ENCODE measurements at regions not wholly inside any gene's neighbourhood (a gene's known extent, or its start where the extent isn't known, plus 50 kb on each side); places are given as distances from the start of the nearest gene placed in this dataset.

- Histone ChIP-seq H3K4me1 (replicated peaks; ENCODE audit: insufficient read depth) (no peaks in the 10 kb centered on the region), H3K79me2 (ENCODE audit: low read depth) (no peaks in the 10 kb centered on the region), H3K36me3 (ENCODE audit: low read depth) (no peaks in the 10 kb centered on the region), H2AFZ (no peak overlapping the region), H3K9me3 (ENCODE audit: insufficient read depth, low read depth) (no peaks in the 10 kb centered on the region), H4K20me1 (ENCODE audit: insufficient read depth) (no peaks in the 10 kb centered on the region), H3K4me2 (no peak overlapping the region), H3F3A (ENCODE audit: insufficient read depth, low read depth) (no peaks in the 10 kb centered on the region), H3K27ac (no peak overlapping the region), H3K9me2 (ENCODE audit: insufficient read depth) (no peaks in the 10 kb centered on the region), H3K27me3 (ENCODE audit: insufficient read depth, low read depth) (peaks cover 10% of the 10 kb centered on the region; the same call in 1 of the 2 replicates), H3K4me3 (no peak overlapping the region)
- TF ChIP-seq CTCF (conservative IDR thresholded peaks at IDR 0.05) (no peak), EZH2 (IDR thresholded peaks at IDR 0.05; ENCODE audit: low read depth) (no peak)
- ChIA-PET POLR2A (ENCODE audit: unreplicated experiment) (no interaction called here), CTCF (no interaction called here)
- no peak for DNase-seq
- no TSS peak for BruUV-seq (replicated peaks)
- intact Hi-C loops (cut with micrococcal nuclease; ENCODE audit: unreplicated experiment), result no loop called here
Observed at GRCh38 chr10:83935911-83936310, 203.4 kb upstream of the GHITM start.

- intact Hi-C loops (cut with micrococcal nuclease; ENCODE audit: unreplicated experiment), result no loop called here
- no peaks in the 10 kb centered on the region for H4K20me1 ChIP-seq (ENCODE audit: insufficient read depth)
- no peak overlapping the region for H3K4me2 ChIP-seq
- H2AFZ ChIP-seq, result no peak overlapping the region
- no peaks in the 10 kb centered on the region for H3F3A ChIP-seq (ENCODE audit: insufficient read depth, low read depth)
- BruUV-seq (replicated peaks), result no TSS peak
- H3K79me2 ChIP-seq (ENCODE audit: low read depth), result no peaks in the 10 kb centered on the region
- TF ChIP-seq CTCF (conservative IDR thresholded peaks at IDR 0.05) (no peak), EZH2 (IDR thresholded peaks at IDR 0.05; ENCODE audit: low read depth) (no peak)
- no peak for DNase-seq
- H3K4me3 ChIP-seq, result no peak overlapping the region
- H3K27ac ChIP-seq, result no peak overlapping the region
- H3K9me2 ChIP-seq (ENCODE audit: insufficient read depth), result no peaks in the 10 kb centered on the region
- H3K36me3 ChIP-seq (ENCODE audit: low read depth), result no peaks in the 10 kb centered on the region
- ChIA-PET POLR2A (ENCODE audit: unreplicated experiment) (no interaction called here), CTCF (no interaction called here)
- no peaks in the 10 kb centered on the region for H3K9me3 ChIP-seq (ENCODE audit: insufficient read depth, low read depth)
- H3K4me1 ChIP-seq (replicated peaks; ENCODE audit: insufficient read depth), result no peaks in the 10 kb centered on the region
- H3K27me3 ChIP-seq (ENCODE audit: insufficient read depth, low read depth), result peaks cover 4% of the 10 kb centered on the region; the same call in 1 of the 2 replicates
Observed at GRCh38 chr10:83937161-83937560, 202.1 kb upstream of the GHITM start.

DNA sequence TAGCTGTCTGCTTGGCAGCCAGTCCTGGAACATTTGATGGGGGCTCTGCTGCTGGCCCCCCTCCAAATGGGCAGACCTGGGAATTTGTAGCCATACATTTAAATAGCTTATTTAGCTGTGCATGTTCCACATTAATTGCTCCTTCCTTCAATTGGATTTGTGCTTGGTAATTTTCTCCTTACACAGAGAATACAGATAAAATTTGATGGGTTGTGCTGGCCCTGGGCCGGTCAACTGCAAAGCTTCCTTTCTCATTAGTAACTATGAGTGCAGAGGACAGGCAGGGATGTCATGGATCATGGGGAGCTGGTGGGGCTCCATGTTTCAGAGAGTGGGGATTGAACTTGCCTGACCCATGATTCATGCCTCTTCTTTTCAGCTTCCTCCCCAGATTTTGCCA is 201.5 kb upstream of the GHITM start:
- Histone ChIP-seq H3K27ac (no peak overlapping the region), H3K9me2 (ENCODE audit: insufficient read depth) (no peaks in the 10 kb centered on the region), H3K4me2 (no peak overlapping the region), H3K27me3 (ENCODE audit: insufficient read depth, low read depth) (peaks cover 4% of the 10 kb centered on the region; the same call in 1 of the 2 replicates), H3K36me3 (ENCODE audit: low read depth) (no peaks in the 10 kb centered on the region), H3K4me3 (no peak overlapping the region), H3K79me2 (ENCODE audit: low read depth) (no peaks in the 10 kb centered on the region), H3K4me1 (replicated peaks; ENCODE audit: insufficient read depth) (no peaks in the 10 kb centered on the region), H2AFZ (no peak overlapping the region), H3K9me3 (ENCODE audit: insufficient read depth, low read depth) (no peaks in the 10 kb centered on the region), H3F3A (ENCODE audit: insufficient read depth, low read depth) (no peaks in the 10 kb centered on the region), H4K20me1 (ENCODE audit: insufficient read depth) (no peaks in the 10 kb centered on the region)
- ChIA-PET CTCF (no interaction called here), POLR2A (ENCODE audit: unreplicated experiment) (no interaction called here)
- TF ChIP-seq EZH2 (IDR thresholded peaks at IDR 0.05; ENCODE audit: low read depth), result no peak
- TF ChIP-seq CTCF (conservative IDR thresholded peaks at IDR 0.05), result no peak
- no TSS peak for BruUV-seq (replicated peaks)
- intact Hi-C loops (cut with micrococcal nuclease; ENCODE audit: unreplicated experiment), result no loop called here
- no peak for DNase-seq
